Upper lobe of right lung (tissue), 1 donor: ENCODE measurements at regions not wholly inside any gene's neighbourhood (a gene's known extent, or its start where the extent isn't known, plus 50 kb on each side); places are given as distances from the start of the nearest gene placed in this dataset.

ENCODE experiments used
- ATAC-seq: fragments of 200-7000 bp; cut with Tn5 transposase; one replicate; pipeline ENCODE4 v1.9.1; 2020; ENCODE audit warnings: mild to moderate bottlenecking, moderate library complexity
- DNase-seq: peaks from one replicate; pipeline ENCODE4 v3.0.0-alpha.2; 2020
- H3K27ac ChIP-seq: fragments of 200-600 bp; one replicate; pipeline ENCODE4 v1.8.0; 2022
- H3K27me3 ChIP-seq: fragments of 200-600 bp; one replicate; pipeline ENCODE4 v1.8.0; 2022; ENCODE audit warnings: mild to moderate bottlenecking
- H3K36me3 ChIP-seq: fragments of 200-600 bp; one replicate; pipeline ENCODE4 v1.8.0; 2022
- H3K4me1 ChIP-seq: fragments of 200-600 bp; one replicate; pipeline ENCODE4 v1.8.0; 2022
- H3K4me3 ChIP-seq: fragments of 200-600 bp; one replicate; pipeline ENCODE4 v1.8.0; 2022; ENCODE audit warnings: mild to moderate bottlenecking
- H3K9me3 ChIP-seq: fragments of 200-600 bp; one replicate; pipeline ENCODE4 v1.8.0; 2022
- intact Hi-C: fragments of 100-400 bp; cut with DNase I; formaldehyde crosslinking; loops from one replicate; pipeline ENCODE4 v1.11.0; 2022
- TF ChIP-seq, protein P1 (sequence below): fragments of 200-600 bp; IDR thresholded peaks from one replicate; pipeline ENCODE4 v1.8.0; 2022; ENCODE audit warnings: antibody characterized with exemption
- donor health status: DM: no; HTN: yes; CAD: no; lungs with severe emphysema.

DNA sequence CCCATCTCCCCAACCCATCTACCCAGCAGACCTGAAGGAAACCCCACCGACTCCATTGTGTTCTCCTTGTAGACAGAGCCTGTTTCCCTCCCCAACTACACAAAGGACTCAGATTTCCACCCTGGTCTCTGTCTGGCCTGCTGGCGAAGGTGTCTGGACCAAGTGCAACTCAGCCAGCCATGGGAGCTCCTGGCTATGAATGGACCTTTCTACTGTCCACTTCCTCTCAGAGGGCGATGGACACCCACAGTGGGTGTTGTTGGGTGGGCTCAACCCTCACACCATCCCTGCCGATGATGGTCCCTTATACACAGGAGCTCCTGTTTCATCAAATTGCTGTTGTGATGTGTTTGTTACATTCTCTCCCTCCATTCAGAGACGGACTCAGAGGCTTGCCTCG is 112.5 kb upstream of the PHACTR3 start:
- DNase-seq (no peak), ATAC-seq (no peak)
- H3K27ac ChIP-seq: no peak overlapping the region
- peaks cover 28% of the 10 kb centered on the region for H3K27me3 ChIP-seq
- TF ChIP-seq, protein P1, sequence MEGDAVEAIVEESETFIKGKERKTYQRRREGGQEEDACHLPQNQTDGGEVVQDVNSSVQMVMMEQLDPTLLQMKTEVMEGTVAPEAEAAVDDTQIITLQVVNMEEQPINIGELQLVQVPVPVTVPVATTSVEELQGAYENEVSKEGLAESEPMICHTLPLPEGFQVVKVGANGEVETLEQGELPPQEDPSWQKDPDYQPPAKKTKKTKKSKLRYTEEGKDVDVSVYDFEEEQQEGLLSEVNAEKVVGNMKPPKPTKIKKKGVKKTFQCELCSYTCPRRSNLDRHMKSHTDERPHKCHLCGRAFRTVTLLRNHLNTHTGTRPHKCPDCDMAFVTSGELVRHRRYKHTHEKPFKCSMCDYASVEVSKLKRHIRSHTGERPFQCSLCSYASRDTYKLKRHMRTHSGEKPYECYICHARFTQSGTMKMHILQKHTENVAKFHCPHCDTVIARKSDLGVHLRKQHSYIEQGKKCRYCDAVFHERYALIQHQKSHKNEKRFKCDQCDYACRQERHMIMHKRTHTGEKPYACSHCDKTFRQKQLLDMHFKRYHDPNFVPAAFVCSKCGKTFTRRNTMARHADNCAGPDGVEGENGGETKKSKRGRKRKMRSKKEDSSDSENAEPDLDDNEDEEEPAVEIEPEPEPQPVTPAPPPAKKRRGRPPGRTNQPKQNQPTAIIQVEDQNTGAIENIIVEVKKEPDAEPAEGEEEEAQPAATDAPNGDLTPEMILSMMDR: no peak
- intact Hi-C loops: no loop called here
- H3K36me3 ChIP-seq: no peaks in the 10 kb centered on the region
- no peaks in the 10 kb centered on the region for H3K4me1 ChIP-seq
- H3K4me3 ChIP-seq: no peak overlapping the region
- no peaks in the 10 kb centered on the region for H3K9me3 ChIP-seq

DNA sequence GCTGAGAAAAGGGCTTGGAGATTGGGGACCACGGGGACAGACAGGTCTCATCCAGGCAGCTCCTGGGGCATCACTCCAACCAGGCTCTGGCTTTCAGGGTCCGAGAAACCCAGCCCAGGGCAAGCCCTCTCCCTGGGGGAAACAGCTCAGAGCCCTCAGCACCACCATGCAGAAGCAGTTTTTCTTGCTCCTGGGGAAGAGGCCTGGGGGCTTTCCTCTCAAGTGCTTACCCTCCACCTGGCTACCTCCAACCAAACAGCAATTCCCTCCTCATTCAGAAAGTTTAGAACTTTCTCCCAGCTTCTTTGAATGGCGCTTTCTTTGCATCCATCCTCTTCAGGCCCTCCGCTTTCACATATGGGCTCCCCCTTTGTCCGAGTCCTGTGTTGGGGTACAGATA is 110.4 kb upstream of the PHACTR3 start:
- Histone ChIP-seq H3K27ac (no peak overlapping the region), H3K4me3 (no peak overlapping the region), H3K27me3 (peaks cover 39% of the 10 kb centered on the region), H3K36me3 (no peaks in the 10 kb centered on the region), H3K9me3 (no peaks in the 10 kb centered on the region), H3K4me1 (no peaks in the 10 kb centered on the region)
- DNase-seq: no peak
- ATAC-seq: no peak
- intact Hi-C loops: no loop called here
- TF ChIP-seq, protein P1: no peak

DNA sequence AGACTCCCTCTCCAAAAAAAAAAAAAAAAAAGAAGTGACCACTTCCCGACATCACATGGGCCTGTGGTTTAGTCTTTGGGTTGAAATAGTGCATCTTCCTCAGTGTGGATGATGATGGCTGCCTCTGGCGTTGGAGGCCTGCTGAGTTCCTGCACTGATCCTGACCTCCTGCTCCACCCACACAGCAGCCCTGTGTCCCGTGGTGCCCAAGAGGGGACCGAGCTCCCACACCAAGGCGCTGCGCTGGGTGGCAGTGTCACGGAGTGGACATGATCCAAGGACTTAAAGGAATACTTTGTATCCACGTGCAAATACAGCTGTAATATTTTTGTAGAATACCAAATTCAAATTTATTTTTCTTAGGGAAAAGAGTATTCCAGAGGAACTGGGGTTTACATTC is 109.2 kb upstream of the PHACTR3 start:
- Histone ChIP-seq H3K27ac (no peak overlapping the region), H3K27me3 (peaks cover 39% of the 10 kb centered on the region), H3K9me3 (peaks cover 5% of the 10 kb centered on the region), H3K4me1 (no peaks in the 10 kb centered on the region), H3K4me3 (no peak overlapping the region), H3K36me3 (no peaks in the 10 kb centered on the region)
- intact Hi-C loops: no loop called here
- ATAC-seq (no peak), DNase-seq (no peak)
- TF ChIP-seq, protein P1: no peak

DNA sequence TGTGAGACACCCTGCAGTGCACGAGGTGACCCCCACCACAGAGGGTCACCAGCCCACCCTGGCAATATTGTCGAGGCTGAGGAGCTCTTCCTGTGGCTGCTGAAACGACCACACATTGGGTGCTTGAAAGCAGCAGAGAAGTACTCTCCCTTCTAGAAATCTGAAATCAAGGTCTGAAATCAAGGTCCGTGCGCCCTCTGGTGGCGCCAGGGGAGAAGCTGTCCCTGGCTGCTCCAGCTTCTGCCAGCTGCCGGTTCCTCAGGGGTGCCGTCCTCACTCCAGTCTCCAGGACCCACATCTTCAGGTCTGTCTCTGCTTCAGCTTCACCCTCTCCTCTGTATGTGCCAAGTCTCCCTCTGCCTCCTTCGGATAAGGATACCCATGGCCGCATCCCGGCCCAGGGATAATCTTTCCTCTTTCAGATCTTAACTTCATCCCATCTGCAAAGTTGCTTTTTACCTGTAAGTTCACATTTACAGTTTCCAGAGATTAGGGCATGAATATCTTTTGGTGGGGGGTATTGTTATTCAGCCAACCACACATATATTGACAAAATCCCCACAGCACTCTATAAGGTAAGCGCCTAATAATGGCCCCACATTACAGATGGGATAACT is 108.3 kb upstream of the PHACTR3 start:
- no peak overlapping the region for H3K4me3 ChIP-seq
- peaks cover 39% of the 10 kb centered on the region for H3K27me3 ChIP-seq
- H3K4me1 ChIP-seq: no peaks in the 10 kb centered on the region
- H3K9me3 ChIP-seq: peaks cover 6% of the 10 kb centered on the region
- H3K36me3 ChIP-seq: no peaks in the 10 kb centered on the region
- intact Hi-C loops: no loop called here
- peak; percentile 84 for ATAC-seq
- DNase-seq: peak; percentile 83
- TF ChIP-seq, protein P1: peak; percentile 93
- H3K27ac ChIP-seq: no peak overlapping the region

DNA sequence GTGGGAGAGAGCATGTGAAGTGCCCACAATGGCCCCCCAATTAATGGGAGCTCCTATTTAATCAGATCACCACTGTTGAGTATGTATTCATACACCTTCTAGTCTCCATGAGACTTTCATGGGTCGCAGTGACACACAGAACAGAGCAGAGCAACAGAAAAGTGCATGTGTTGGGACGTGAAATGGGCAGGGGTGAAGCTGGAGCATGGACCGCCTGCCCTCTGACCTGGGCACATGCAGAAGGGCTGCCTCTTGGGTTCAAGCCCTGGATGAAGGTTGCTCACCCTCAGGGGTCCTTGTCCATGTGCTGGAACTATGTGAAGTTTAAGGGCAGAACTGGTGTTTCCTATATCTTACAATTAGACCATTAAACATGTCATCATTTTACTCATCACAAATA is 106.0 kb upstream of the PHACTR3 start:
- intact Hi-C loops: no loop called here
- H3K27ac ChIP-seq: no peak overlapping the region
- TF ChIP-seq, protein P1: no peak
- no peak for DNase-seq
- no peak for ATAC-seq
- H3K4me1 ChIP-seq: no peaks in the 10 kb centered on the region
- H3K4me3 ChIP-seq: no peak overlapping the region
- no peaks in the 10 kb centered on the region for H3K36me3 ChIP-seq
- peaks cover 30% of the 10 kb centered on the region for H3K27me3 ChIP-seq
- peaks cover 6% of the 10 kb centered on the region for H3K9me3 ChIP-seq

DNA sequence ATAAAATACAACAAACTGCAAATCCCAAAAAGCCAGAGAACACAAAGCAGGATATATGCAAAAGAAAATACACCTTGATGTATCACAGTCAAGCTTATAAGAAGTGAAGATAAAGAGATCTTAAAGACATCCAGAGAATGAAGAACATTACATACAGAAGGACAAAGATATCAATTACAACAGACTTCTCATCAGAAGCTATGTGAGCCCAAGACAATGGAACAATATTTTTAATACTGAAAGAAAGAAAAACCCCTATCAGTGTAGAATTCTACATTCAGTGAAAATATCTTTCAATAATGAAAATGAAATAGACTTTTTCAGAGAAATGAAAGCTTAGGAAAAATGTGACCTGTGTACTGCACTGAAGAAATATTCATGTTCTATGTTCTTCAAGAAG is 104.5 kb upstream of the PHACTR3 start:
- Histone ChIP-seq H3K27me3 (peaks cover 23% of the 10 kb centered on the region), H3K4me3 (no peak overlapping the region), H3K36me3 (no peaks in the 10 kb centered on the region), H3K4me1 (no peaks in the 10 kb centered on the region), H3K9me3 (peaks cover 6% of the 10 kb centered on the region), H3K27ac (no peak overlapping the region)
- DNase-seq: no peak
- no peak for ATAC-seq
- intact Hi-C loops: no loop called here
- TF ChIP-seq, protein P1: no peak
